Stimulated activated CD4-positive, alpha-beta T cell treated with anti-CD3 and anti-CD28 coated beads, TNF-alpha, amount 100 ng/mL, for 24 hours (primary cell): ENCODE measurements at regions not wholly inside any gene's neighbourhood (a gene's known extent, or its start where the extent isn't known, plus 50 kb on each side); places are given as distances from the start of the nearest gene placed in this dataset.
"Not testable (repeated sequence)": the region's sequence is repeated elsewhere in the genome, so short reads cannot be mapped to it uniquely, and the experiment has no call there.

Experiments
- DNase-seq, 3 experiments: peaks; one replicate each; pipeline ENCODE4 v3.0.0-alpha.2; 2020; ENCODE audit warnings: low read depth in 3 of 3

DNA sequence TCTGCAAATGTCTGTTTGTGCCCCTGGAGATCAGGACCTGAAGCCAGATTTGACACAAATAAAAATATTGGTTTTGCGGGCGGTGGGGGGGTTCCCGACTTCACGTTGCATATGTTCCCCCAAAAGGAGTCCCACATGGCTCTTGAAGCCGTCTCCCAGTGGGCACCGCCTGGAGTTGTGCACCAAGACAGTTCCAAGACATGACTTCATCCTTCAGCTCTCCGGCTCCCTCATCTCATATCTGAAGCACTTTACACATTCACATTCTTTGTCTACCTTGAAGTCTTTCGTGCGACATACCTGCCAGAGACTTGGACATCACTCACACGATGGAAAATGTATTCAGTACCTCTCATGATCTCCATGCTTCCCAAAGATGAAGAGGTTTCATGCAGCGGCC is 362.8 kb upstream of the FOXK1 start:
- DNase-seq = no peak

DNA sequence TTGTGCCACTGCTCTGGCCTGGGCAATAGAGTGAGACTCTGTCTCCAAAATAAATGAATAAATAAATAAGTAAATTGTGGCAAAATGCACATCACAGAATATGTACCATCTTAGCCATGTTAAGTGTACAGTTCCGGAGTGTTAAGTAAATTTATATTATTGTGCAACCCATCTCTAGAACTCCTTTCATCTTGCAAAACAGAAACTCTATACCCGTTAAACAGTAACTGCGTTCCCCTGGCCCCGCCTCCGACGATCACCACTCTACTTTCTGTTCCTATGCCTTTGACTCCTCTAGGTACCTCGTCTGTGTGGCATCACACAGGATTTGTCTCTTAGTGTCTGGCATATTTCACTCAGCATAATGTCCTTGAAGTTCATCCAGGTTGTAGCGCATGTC is 356.4 kb upstream of the FOXK1 start:
- DNase-seq = no peak

GRCh38 chr7:4331711-4332110 is 350.4 kb upstream of the FOXK1 start:
- DNase-seq = no peak

GRCh38 chr7:4338556-4338955 is 343.5 kb upstream of the FOXK1 start:
- no peak for DNase-seq

DNA sequence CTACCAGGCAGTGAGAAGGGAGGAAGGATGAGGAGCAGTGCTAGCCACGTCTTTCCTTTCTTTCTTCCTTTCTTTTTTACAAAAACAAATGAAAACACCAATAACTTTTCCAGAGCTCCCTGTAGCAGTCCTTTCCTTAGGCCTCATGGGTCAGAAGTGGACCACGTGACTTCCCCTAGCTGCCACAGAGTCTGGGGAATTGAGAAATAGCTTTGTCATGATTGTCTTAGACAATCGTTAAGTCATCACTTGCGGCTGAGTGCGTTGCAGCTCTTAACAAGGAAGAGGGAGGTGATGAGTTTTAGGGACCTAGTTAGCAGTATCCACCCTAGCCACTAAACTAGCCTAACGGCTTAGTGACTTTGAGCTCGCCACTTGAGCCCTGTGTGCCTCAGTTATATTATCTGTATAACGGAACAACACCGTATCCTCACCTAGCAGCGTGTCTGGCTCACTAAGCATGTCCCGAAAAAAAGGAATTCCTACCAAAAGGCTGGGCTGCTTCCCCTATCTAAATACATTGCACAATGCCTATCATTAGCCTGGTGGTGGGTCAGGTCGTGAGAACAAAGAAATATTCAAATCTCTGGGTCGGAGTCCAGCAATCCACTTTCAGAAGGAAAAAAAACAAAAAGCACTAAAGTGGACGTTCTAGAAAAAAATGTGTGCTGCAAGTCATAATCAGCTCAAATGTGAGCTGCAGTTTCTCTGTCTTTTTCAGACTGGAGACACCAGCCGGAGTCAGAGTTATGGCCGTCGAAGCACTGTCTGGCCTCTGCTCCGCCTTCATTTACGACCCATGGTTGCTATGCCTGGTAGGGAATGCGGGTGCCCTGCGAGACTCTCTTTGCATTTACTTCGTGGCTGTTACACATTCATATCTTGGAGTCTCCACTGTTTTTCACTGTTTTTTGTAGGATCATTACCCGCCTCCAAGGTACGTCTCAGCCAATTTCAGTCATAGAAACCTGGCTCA is 338.5 kb upstream of the FOXK1 start:
- DNase-seq = no peak

DNA sequence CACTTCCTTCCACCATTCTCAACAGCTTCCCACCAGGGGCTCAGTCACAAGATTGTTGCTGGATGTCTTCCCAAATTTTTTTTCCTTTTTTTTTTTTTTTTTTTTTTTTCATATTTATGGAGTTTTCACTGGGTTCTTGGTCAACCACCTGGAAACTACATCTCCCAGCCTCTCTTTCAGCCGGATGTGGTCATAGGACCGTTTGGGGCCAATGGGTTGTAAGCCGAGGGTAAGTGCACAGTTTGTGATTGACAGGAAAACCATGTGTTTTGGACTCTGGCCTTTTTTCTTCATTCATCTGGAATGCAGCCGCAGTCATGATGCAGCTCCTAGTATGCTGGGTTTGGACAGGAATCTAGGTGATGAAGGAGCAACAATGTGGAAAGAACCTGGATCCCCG is 337.1 kb upstream of the FOXK1 start:
- no peak for DNase-seq

DNA sequence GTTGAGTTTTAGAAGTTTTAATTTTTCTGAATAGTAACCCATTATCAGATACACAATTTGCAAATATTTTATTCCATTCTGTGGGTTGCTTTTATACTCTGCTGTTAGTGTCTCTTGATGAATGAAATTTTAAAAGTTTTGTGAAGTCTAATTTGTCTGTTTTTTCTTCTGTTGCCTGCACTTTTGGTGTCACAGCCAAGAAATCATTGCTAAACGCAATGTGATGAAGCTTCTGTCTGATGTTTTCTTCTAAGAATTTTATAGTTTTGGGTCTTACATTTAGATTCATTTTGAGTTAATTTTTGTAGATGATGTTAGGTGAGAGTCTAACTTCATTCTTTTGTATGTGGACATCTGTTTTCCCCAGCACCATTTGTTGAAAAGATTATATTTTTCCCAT is 330.0 kb upstream of the FOXK1 start:
- no peak for DNase-seq

GRCh38 chr7:4361774-4362173 is 320.3 kb upstream of the FOXK1 start:
- DNase-seq = no peak

- no peak for DNase-seq
Measured at GRCh38 chr7:4383584-4383983, 298.5 kb upstream of the FOXK1 start.

- no peak for DNase-seq
Measured at GRCh38 chr7:4386190-4386589, 295.9 kb upstream of the FOXK1 start.

DNA sequence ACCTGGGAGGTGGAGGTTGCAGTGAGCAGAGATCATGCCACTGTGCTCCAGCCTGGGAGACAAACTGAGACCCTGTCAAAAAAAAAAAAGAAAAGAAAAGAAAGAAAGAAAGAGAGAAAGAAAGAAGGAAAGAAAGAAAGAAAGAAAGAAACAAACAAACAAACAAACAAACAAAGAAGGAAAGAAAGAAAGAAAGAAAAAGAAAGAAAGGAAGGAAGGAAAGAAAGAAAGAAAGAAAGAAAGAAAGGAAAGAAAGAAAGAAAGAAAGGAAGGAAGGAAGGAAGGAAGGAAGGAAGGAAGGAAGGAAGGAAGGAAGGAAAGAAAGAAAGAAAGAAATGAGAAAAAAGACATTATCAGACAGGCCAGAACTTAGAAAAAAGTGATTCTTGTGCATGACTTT is 291.0 kb upstream of the FOXK1 start:
- not testable (repeated sequence) for DNase-seq

- no peak for DNase-seq
Measured at GRCh38 chr7:4394736-4395135, 287.4 kb upstream of the FOXK1 start.

GRCh38 chr7:4399121-4399520 is 283.0 kb upstream of the FOXK1 start:
- no peak for DNase-seq

DNA sequence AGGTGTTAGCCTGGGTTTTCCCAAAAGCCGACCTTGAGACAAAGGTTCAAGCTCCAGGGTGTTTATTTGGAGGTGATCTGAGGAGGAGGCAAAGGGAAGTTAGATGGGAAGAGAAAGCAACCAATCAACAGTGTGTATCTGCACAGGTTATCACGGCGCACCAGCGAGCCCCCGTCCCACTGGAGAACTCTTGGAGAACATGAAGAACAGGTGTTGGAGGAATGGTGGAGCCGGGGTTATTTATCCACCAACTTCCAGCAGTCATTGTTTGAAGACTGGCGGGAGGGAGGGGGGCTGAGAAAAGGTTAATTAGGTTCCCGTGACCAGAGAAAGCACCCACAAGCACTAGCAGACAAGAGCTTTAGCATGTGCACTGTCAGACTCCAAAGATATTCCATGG is 282.5 kb upstream of the FOXK1 start:
- no peak for DNase-seq

DNA sequence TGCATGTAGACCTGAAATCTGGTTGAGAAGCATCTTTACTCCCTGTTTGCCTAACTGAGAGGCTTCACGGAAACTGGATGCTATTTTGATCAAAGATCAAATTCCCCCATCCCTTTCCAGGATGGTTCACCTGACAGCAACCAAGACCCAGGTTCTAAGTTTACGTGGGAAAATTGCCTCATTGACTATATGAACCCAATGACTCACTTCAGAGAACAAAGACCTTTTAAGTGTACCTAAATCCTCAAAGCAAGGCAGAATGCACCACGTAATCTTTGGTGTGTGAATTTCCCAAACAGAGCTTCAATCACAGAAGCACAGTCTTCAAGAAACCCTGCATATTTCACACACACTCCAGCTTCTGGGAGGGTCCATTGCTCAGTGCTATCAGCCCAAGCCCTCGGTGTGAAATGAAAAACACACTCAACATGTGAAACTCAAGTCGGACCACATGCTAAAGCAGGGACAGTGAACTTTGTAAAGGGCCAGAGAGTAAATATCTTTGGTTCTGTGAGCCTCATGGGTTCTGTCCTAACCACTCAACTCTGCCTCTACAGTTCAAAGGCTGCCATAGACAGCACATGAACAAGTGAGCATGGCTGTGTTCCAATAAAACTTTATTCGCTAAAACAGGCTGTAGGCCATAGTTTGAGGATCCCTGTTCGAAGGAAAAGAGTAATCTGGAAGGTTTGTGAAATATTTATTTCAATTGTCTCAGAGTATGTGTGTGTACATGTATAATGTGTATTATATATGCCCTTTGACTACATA is 275.6 kb upstream of the FOXK1 start:
- DNase-seq = no peak

DNA sequence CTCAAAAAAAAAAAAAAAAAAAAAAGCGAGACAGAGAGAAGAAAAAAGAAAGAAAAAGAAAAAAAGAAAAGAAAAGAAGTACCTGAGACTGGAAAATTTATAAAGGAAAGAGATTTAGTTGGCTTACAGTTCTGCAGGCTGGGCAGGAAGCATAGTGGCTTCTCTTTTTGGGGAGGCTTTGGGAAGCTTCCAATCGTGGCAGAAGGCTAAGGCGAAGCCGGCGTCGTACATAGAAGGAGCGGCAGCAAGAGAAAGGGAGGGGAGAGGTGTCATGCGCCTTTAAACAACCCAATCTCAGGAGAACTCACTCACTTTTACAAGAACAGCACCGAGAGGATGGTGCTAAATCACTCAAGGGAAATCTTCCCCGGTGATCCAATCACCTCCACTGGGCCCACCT is 272.1 kb upstream of the FOXK1 start:
- no peak for DNase-seq

- DNase-seq = no peak
Measured at GRCh38 chr7:4416396-4417056, 265.6 kb upstream of the FOXK1 start.

GRCh38 chr7:4428526-4428925 is 253.6 kb upstream of the FOXK1 start:
- DNase-seq = no peak

- no peak for DNase-seq
Measured at GRCh38 chr7:4430227-4430626, 251.9 kb upstream of the FOXK1 start.

DNA sequence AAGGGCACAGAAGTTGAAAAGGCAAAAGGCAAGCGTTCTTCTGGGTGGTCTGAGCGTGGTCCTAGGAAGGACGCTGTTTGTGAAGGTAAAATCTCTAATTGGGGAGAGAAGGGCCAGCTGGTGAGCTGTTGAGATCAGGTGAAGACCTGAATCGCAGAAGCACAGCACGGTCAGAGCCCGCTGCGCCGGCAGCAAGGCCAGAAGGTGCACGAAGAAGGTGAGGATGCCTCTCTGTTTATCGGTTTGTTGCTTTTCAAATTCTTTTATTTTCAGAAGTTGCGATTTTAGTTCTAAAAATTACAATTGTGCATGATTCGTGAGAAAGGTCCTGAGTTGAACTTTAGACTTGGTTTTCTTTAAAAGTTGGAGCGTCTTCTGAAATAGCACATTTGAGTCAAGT is 247.8 kb upstream of the FOXK1 start:
- DNase-seq = no peak

DNA sequence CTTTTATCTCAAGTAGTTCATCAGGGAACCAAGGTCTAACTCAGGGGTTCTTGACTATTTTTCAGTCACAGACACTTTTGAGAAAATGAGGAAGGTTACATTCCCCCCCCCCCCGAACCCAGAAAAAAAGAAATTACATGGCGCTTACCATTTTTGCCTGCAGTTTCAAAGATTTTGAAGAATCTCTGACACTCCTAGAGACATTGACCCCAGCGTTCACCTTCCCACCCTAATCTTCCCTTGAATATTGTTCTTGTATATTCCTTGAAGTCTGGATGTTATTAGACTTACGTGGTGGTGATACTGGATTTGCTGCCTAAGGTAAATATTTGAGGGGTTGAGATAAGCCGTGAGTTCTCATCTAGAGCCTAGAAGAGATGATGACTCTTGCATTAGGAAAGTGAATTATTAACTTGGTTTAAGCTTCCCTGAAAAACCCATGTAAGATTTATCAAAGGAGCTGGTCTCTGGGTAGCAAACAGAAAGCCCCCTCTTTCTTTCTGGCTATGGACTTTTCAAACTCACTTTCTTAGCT is 245.7 kb upstream of the FOXK1 start:
- DNase-seq = no peak

GRCh38 chr7:4436936-4437335 is 245.2 kb upstream of the FOXK1 start:
- no peak for DNase-seq
